ENCODE measurements at regions not wholly inside any gene's neighbourhood (a gene's known extent, or its start where the extent isn't known, plus 50 kb on each side); places are given as distances from the start of the nearest gene placed in this dataset.

DNA sequence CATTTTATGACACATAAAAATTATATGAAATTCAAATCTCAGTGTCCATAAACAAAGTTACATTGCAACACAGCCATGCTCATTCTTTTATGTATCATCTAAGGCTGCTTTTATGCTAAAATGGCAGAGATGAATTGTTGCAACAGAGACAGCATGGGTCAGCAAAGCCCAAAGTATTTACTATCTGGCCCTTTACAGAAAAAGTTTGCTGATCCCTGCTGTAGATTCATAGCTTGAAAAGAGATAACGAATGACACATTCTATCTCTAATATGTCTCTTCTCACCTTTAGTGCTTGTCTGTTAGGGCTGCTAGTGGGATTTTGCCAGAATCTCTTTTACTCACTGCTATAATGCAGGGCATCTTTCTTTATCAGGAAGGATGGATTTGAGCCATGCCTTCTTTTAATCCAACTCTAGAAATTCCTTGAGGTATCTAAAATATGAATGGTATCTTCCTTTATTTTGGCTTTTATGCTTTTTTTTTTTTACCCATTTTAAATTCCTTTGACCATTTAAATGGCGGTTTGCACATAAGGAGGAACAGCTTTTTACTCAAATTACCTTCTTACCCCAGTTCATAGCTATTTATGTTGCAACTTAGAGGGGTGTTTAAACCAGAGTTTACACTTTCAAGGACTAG, 598.2 kb downstream of the PLPP3 start:
- ATAC-seq (ENCODE audit: low FRiP score), result no peak
- Histone ChIP-seq H3K27ac (ENCODE audit: low read depth in 1 of 2, low read length in 2 of 2) (no peak overlapping the region), H3K4me3 (ENCODE audit: low read length in 2 of 2) (no peak overlapping the region), H3K36me3 (ENCODE audit: control insufficient read depth in 1 of 2, insufficient read depth in 2 of 2, low read length in 1 of 2) (no peaks in the 10 kb centered on the region), H3K4me1 (ENCODE audit: control insufficient read depth in 1 of 2, insufficient read depth in 2 of 2, low read length in 2 of 2) (peaks cover 0 to 2% of the 10 kb centered on the region in 2 donors), H3K9me3 (ENCODE audit: control insufficient read depth, low read length) (no peaks in the 10 kb centered on the region), H3K27me3 (ENCODE audit: control insufficient read depth in 1 of 2, insufficient read depth in 2 of 2, low read length in 1 of 2) (no peaks in the 10 kb centered on the region)
- WGBS, 2 donors, result 81 to 88% methylated on average over 2 of the region's 2 CpGs
- intact Hi-C loops (cut with DNase I), result no loop called here
- no peak for DNase-seq

- H3K4me3 ChIP-seq (ENCODE audit: low read length in 2 of 2), result no peak overlapping the region
- WGBS, 2 donors, result 93 to 98% methylated on average over 4 of the region's 4 CpGs
- no peaks in the 10 kb centered on the region for H3K36me3 ChIP-seq (ENCODE audit: control insufficient read depth in 1 of 2, insufficient read depth in 2 of 2, low read length in 1 of 2)
- H3K4me1 ChIP-seq (ENCODE audit: control insufficient read depth in 1 of 2, insufficient read depth in 2 of 2, low read length in 2 of 2), result peaks cover 0 to 2% of the 10 kb centered on the region in 2 donors
- H3K27me3 ChIP-seq (ENCODE audit: control insufficient read depth in 1 of 2, insufficient read depth in 2 of 2, low read length in 1 of 2), result no peaks in the 10 kb centered on the region
- intact Hi-C loops (cut with DNase I), result no loop called here
- ATAC-seq (ENCODE audit: low FRiP score) (no peak), DNase-seq (no peak)
- H3K9me3 ChIP-seq (ENCODE audit: control insufficient read depth, low read length), result no peaks in the 10 kb centered on the region
- no peak overlapping the region for H3K27ac ChIP-seq (ENCODE audit: low read depth in 1 of 2, low read length in 2 of 2)
These were observed 598.8 kb downstream of the PLPP3 start for GRCh38 chr1:55980582-55980981.

DNA sequence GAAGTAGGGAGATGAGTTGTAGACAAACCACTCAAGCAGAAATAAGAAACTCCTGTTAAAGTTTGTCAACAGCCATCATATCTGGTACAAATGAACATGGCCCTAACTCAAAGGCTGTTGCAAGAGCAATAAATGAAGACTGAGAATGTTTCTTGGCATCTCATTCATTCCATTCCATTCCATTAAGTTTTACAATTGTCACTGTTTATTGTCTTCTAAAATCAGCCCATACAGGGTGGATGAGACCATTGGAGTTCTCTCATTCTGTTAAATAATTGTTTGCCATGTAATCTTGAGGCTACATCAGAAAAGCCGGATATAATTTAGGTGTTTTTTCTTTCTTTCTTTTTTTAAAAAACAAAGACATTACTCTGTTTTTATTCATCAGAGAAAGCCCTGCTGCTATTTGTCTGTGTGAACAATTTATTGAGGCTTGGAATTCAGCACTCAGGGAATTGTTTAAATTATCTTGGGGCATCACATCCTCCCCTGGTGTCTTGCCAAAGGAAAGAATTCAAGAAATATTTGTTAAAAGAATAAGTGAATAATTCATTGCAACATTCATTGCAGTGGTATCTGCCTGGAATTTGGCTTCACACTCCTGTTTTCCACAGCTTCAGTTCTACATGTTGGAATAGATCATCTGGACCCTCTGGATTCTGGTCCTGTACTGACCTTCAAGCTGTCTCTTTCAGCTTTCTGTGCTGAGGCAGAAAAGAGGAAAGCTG, 604.5 kb downstream of the PLPP3 start:
- WGBS, 2 donors, result 30 to 37% methylated on average over 1 of the region's 1 CpG
- intact Hi-C loops (cut with DNase I), result no loop called here
- ATAC-seq (ENCODE audit: low FRiP score) (peak; percentile 64), DNase-seq (no peak)
- no peaks in the 10 kb centered on the region for H3K27me3 ChIP-seq (ENCODE audit: control insufficient read depth in 1 of 2, insufficient read depth in 2 of 2, low read length in 1 of 2)
- H3K36me3 ChIP-seq (ENCODE audit: control insufficient read depth in 1 of 2, insufficient read depth in 2 of 2, low read length in 1 of 2), result no peaks in the 10 kb centered on the region
- peaks cover 2 to 3% of the 10 kb centered on the region in 2 donors for H3K4me1 ChIP-seq (ENCODE audit: control insufficient read depth in 1 of 2, insufficient read depth in 2 of 2, low read length in 2 of 2)
- no peak overlapping the region for H3K4me3 ChIP-seq (ENCODE audit: low read length in 2 of 2)
- no peaks in the 10 kb centered on the region for H3K9me3 ChIP-seq (ENCODE audit: control insufficient read depth, low read length)
- H3K27ac ChIP-seq (ENCODE audit: low read depth in 1 of 2, low read length in 2 of 2), result peak overlapping the region in 1 of 2 donors; percentile 19

GRCh38 chr1:55970526-55971110, 608.7 kb downstream of the PLPP3 start:
- Histone ChIP-seq H3K27ac (ENCODE audit: low read depth in 1 of 2, low read length in 2 of 2) (no peak overlapping the region), H3K9me3 (ENCODE audit: control insufficient read depth, low read length) (no peaks in the 10 kb centered on the region), H3K4me3 (ENCODE audit: low read length in 2 of 2) (no peak overlapping the region), H3K36me3 (ENCODE audit: control insufficient read depth in 1 of 2, insufficient read depth in 2 of 2, low read length in 1 of 2) (no peaks in the 10 kb centered on the region), H3K27me3 (ENCODE audit: control insufficient read depth in 1 of 2, insufficient read depth in 2 of 2, low read length in 1 of 2) (no peaks in the 10 kb centered on the region), H3K4me1 (ENCODE audit: control insufficient read depth in 1 of 2, insufficient read depth in 2 of 2, low read length in 2 of 2) (peaks cover 2 to 3% of the 10 kb centered on the region in 2 donors)
- intact Hi-C loops (cut with DNase I), result no loop called here
- no peak for DNase-seq
- ATAC-seq (ENCODE audit: low FRiP score), result no peak

DNA sequence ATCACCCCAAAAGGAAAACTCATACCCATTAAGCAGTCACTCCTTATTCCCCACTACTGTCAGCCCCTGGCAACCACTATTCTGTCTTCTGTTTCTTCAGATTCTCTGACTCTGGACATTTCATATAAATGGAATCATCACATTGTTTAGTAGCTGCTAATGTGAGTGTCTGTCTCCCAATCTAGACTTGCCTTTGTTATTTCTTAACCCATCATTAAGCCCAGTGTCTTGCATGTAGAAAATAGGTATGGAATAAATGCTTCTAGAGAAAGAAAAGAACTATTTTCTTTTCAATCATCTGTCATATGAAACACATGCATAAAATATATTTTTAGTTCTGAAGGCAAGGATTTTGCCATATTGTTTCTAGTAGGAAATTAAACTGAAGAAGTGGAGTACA, 610.0 kb downstream of the PLPP3 start:
- Histone ChIP-seq H3K4me1 (ENCODE audit: control insufficient read depth in 1 of 2, insufficient read depth in 2 of 2, low read length in 2 of 2) (peaks cover 0 to 3% of the 10 kb centered on the region in 2 donors), H3K36me3 (ENCODE audit: control insufficient read depth in 1 of 2, insufficient read depth in 2 of 2, low read length in 1 of 2) (no peaks in the 10 kb centered on the region), H3K27me3 (ENCODE audit: control insufficient read depth in 1 of 2, insufficient read depth in 2 of 2, low read length in 1 of 2) (no peaks in the 10 kb centered on the region), H3K9me3 (ENCODE audit: control insufficient read depth, low read length) (no peaks in the 10 kb centered on the region), H3K4me3 (ENCODE audit: low read length in 2 of 2) (no peak overlapping the region), H3K27ac (ENCODE audit: low read depth in 1 of 2, low read length in 2 of 2) (no peak overlapping the region)
- DNase-seq, result no peak
- ATAC-seq (ENCODE audit: low FRiP score), result no peak
- intact Hi-C loops (cut with DNase I), result no loop called here

- Histone ChIP-seq H3K27me3 (ENCODE audit: control insufficient read depth in 1 of 2, insufficient read depth in 2 of 2, low read length in 1 of 2) (no peaks in the 10 kb centered on the region), H3K4me3 (ENCODE audit: low read length in 2 of 2) (no peak overlapping the region), H3K9me3 (ENCODE audit: control insufficient read depth, low read length) (no peaks in the 10 kb centered on the region), H3K4me1 (ENCODE audit: control insufficient read depth in 1 of 2, insufficient read depth in 2 of 2, low read length in 2 of 2) (peaks cover 0 to 3% of the 10 kb centered on the region in 2 donors), H3K27ac (ENCODE audit: low read depth in 1 of 2, low read length in 2 of 2) (no peak overlapping the region), H3K36me3 (ENCODE audit: control insufficient read depth in 1 of 2, insufficient read depth in 2 of 2, low read length in 1 of 2) (no peaks in the 10 kb centered on the region)
- ATAC-seq (ENCODE audit: low FRiP score) (no peak), DNase-seq (no peak)
- intact Hi-C loops (cut with DNase I), result no loop called here
- 91 to 95% methylated on average over 7 of the region's 7 CpGs for WGBS, 2 donors
These were observed 610.7 kb downstream of the PLPP3 start for GRCh38 chr1:55968661-55969060.

GRCh38 chr1:55965981-55966461, 613.3 kb downstream of the PLPP3 start:
- no peak for DNase-seq
- intact Hi-C loops (cut with DNase I), result no loop called here
- ATAC-seq (ENCODE audit: low FRiP score), result no peak
- peaks cover 0 to 3% of the 10 kb centered on the region in 2 donors for H3K4me1 ChIP-seq (ENCODE audit: control insufficient read depth in 1 of 2, insufficient read depth in 2 of 2, low read length in 2 of 2)
- H3K36me3 ChIP-seq (ENCODE audit: control insufficient read depth in 1 of 2, insufficient read depth in 2 of 2, low read length in 1 of 2), result no peaks in the 10 kb centered on the region
- no peaks in the 10 kb centered on the region for H3K9me3 ChIP-seq (ENCODE audit: control insufficient read depth, low read length)
- H3K27ac ChIP-seq (ENCODE audit: low read depth in 1 of 2, low read length in 2 of 2), result peak overlapping the region in 1 of 2 donors; percentile 28
- H3K27me3 ChIP-seq (ENCODE audit: control insufficient read depth in 1 of 2, insufficient read depth in 2 of 2, low read length in 1 of 2), result no peaks in the 10 kb centered on the region
- WGBS, 2 donors, result 58 to 67% methylated on average over 5 of the region's 5 CpGs
- H3K4me3 ChIP-seq (ENCODE audit: low read length in 2 of 2), result no peak overlapping the region

DNA sequence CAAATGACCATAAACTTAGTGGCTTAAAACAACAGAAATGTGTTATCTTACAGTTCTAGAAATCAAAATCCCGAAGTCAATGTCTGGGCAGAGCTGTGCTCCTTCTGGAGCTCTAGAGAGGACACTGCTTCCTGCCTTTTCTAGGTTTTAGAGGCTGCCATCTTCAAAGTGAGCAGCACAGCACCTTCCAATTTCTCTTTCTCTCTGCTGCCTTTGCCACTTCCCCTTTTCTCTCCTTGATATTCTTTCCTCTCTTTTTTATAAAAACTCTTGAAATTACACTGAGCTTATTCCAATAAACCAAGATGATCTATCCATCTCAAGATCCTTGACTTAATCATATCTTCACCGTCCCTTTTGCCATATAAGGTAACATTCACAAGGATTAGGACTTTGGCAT, 616.9 kb downstream of the PLPP3 start:
- Histone ChIP-seq H3K27ac (ENCODE audit: low read depth in 1 of 2, low read length in 2 of 2) (no peak overlapping the region), H3K36me3 (ENCODE audit: control insufficient read depth in 1 of 2, insufficient read depth in 2 of 2, low read length in 1 of 2) (no peaks in the 10 kb centered on the region), H3K27me3 (ENCODE audit: control insufficient read depth in 1 of 2, insufficient read depth in 2 of 2, low read length in 1 of 2) (no peaks in the 10 kb centered on the region), H3K4me1 (ENCODE audit: control insufficient read depth in 1 of 2, insufficient read depth in 2 of 2, low read length in 2 of 2) (no peaks in the 10 kb centered on the region), H3K9me3 (ENCODE audit: control insufficient read depth, low read length) (no peaks in the 10 kb centered on the region), H3K4me3 (ENCODE audit: low read length in 2 of 2) (no peak overlapping the region)
- WGBS, 2 donors, result 77 to 86% methylated on average over 2 of the region's 2 CpGs
- intact Hi-C loops (cut with DNase I), result no loop called here
- ATAC-seq (ENCODE audit: low FRiP score) (no peak), DNase-seq (no peak)

- DNase-seq, result no peak
- ATAC-seq (ENCODE audit: low FRiP score), result no peak
- Histone ChIP-seq H3K36me3 (ENCODE audit: control insufficient read depth in 1 of 2, insufficient read depth in 2 of 2, low read length in 1 of 2) (no peaks in the 10 kb centered on the region), H3K9me3 (ENCODE audit: control insufficient read depth, low read length) (no peaks in the 10 kb centered on the region), H3K4me3 (ENCODE audit: low read length in 2 of 2) (no peak overlapping the region), H3K27ac (ENCODE audit: low read depth in 1 of 2, low read length in 2 of 2) (no peak overlapping the region), H3K27me3 (ENCODE audit: control insufficient read depth in 1 of 2, insufficient read depth in 2 of 2, low read length in 1 of 2) (no peaks in the 10 kb centered on the region), H3K4me1 (ENCODE audit: control insufficient read depth in 1 of 2, insufficient read depth in 2 of 2, low read length in 2 of 2) (no peaks in the 10 kb centered on the region)
- intact Hi-C loops (cut with DNase I), result no loop called here
- 73 to 78% methylated on average over 3 of the region's 3 CpGs for WGBS, 2 donors
These were observed 620.2 kb downstream of the PLPP3 start for GRCh38 chr1:55959136-55959548.

Data from aorta (tissue), 5 donors.